ENCODE measurements at regions not wholly inside any gene's neighbourhood (a gene's known extent, or its start where the extent isn't known, plus 50 kb on each side); places are given as distances from the start of the nearest gene placed in this dataset.

- no peak for DNase-seq (ENCODE audit: low spot score)
Observed at GRCh38 chr12:45549337-45549902, 180.1 kb upstream of the ARID2 start.

GRCh38 chr12:45553204-45553603 is 176.3 kb upstream of the ARID2 start:
- no peak for DNase-seq (ENCODE audit: low spot score)

DNA sequence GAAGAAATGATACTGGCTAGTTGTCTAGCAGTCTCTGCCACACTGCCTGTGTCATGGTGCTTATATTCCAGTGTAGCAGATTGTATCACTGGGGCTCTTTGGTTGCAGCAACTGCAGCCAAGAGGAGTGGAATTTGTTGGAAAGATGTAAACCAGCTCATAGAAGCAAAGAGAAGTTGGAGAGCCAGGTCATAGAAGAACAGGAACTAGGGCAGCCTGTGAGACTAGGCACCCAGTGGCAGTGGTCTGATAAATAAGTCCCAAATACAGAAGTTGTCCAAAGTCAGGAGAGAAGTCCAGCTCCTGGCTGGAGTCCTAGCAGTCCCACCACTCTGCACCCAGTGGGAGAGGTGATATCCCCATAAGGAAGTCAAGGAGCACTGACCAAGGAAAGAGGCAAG is 172.5 kb upstream of the ARID2 start:
- DNase-seq (ENCODE audit: low spot score): peak; percentile 55

- DNase-seq (ENCODE audit: low spot score): no peak
Observed at GRCh38 chr12:45558353-45558752, 171.2 kb upstream of the ARID2 start.

GRCh38 chr12:45559537-45559936 is 170.0 kb upstream of the ARID2 start:
- DNase-seq (ENCODE audit: low spot score): no peak

DNA sequence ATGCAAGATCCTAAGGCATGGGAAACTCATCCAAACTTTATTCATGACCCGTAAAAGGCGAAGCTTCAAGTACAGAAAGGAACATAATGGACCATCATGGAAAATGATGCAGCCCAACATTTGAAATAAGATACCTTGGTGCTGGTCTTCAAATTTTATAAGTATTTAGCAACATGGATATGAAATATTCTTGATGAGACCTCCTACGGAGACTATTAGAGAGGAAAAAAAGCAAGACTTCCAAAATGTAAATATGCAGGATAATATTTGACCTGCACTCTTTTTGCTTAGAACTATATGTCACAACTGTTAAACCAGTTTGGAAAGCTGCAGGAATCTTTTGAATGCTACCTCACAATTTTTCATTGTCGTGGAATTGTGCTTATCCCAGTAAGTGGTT is 168.8 kb upstream of the ARID2 start:
- no peak for DNase-seq (ENCODE audit: low spot score)

GRCh38 chr12:45561488-45561887 is 168.0 kb upstream of the ARID2 start:
- no peak for DNase-seq (ENCODE audit: low spot score)

- no peak for DNase-seq (ENCODE audit: low spot score)
Observed at GRCh38 chr12:45565590-45565989, 163.9 kb upstream of the ARID2 start.

GRCh38 chr12:45566257-45566656 is 163.2 kb upstream of the ARID2 start:
- DNase-seq (ENCODE audit: low spot score): no peak

DNA sequence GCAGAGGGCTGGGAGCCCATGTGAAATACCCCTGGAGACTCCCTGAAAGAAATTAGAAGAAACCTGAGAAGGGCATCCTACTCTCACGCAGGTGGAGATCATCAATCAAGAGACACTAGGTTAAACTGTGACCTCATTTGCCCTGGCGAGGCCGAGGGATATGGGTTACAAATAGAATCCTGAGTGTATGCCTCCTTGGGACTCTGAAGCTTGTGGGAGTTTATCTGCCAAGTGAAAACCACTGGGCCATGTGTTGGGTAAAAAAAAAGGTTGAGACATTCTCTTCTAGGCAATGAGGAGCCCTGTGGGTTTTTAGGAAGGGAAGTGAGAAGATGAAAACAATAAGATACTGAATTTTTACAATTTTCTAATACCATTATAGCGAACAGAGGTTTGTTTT is 160.7 kb upstream of the ARID2 start:
- DNase-seq (ENCODE audit: low spot score): no peak

DNA sequence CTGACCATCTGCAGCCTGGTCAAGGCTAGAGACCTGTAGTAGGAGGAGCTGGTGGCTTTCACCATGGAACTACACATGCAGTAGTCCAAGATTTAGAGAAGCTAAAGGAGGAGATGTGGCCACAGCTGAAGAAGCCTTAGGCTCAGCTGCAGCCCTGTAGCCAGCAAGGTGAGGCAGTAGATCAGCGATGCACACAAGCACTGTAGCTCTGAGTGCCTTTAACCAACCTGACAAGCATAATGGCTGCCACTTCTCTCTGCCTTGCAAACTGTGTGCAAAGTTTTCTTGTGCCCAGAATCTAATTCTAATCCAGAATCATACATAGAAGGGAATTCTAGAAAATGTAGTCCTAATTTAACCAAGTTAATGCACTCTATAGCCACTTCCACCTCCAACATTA is 159.0 kb upstream of the ARID2 start:
- DNase-seq (ENCODE audit: low spot score): no peak

- no peak for DNase-seq (ENCODE audit: low spot score)
Observed at GRCh38 chr12:45572114-45572513, 157.4 kb upstream of the ARID2 start.

GRCh38 chr12:45575417-45575816 is 154.1 kb upstream of the ARID2 start:
- no peak for DNase-seq (ENCODE audit: low spot score)

- peak; percentile 37 for DNase-seq (ENCODE audit: low spot score)
Observed at GRCh38 chr12:45575823-45576475, 153.6 kb upstream of the ARID2 start.

- no peak for DNase-seq (ENCODE audit: low spot score)
Observed at GRCh38 chr12:45577844-45578399, 151.6 kb upstream of the ARID2 start.

- no peak for DNase-seq (ENCODE audit: low spot score)
Observed at GRCh38 chr12:45580356-45580969, 149.0 kb upstream of the ARID2 start.

- no peak for DNase-seq (ENCODE audit: low spot score)
Observed at GRCh38 chr12:45581112-45581511, 148.4 kb upstream of the ARID2 start.

- DNase-seq (ENCODE audit: low spot score): no peak
Observed at GRCh38 chr12:45582536-45582935, 147.0 kb upstream of the ARID2 start.

DNA sequence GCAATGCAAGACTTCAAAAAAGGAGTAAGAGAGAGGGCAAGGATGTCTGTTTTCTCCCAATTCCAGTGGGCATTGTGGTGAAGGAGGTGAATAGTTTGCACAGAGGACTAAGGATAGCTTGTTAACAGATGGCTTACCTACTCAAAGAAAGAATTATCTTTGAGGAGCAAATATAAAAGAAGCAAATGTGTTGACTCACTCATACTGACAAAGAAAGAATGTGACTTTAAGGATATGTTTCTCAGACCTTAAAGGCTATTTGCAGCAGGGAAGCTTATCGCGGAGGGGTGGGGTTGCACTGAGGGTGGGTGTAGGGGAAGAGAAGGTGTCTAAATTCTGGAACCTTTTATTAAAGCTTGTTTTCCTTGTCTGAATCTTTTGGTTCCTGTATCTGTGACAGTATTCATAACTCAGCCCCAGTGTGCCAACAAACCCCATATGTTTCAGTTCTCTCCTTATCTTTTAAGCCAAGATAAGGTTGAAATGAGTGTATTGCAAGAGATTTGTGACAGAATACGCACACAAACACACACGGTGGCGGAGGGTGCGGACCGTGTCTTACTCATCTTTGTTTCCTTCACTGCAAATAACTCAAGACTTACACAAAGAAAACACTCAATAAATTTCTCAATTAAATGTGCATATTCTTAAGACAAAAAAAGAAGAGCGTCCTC is 146.4 kb upstream of the ARID2 start:
- peak; percentile 9 for DNase-seq (ENCODE audit: low spot score)

GRCh38 chr12:45584336-45584735 is 145.2 kb upstream of the ARID2 start:
- DNase-seq (ENCODE audit: low spot score): no peak

DNA sequence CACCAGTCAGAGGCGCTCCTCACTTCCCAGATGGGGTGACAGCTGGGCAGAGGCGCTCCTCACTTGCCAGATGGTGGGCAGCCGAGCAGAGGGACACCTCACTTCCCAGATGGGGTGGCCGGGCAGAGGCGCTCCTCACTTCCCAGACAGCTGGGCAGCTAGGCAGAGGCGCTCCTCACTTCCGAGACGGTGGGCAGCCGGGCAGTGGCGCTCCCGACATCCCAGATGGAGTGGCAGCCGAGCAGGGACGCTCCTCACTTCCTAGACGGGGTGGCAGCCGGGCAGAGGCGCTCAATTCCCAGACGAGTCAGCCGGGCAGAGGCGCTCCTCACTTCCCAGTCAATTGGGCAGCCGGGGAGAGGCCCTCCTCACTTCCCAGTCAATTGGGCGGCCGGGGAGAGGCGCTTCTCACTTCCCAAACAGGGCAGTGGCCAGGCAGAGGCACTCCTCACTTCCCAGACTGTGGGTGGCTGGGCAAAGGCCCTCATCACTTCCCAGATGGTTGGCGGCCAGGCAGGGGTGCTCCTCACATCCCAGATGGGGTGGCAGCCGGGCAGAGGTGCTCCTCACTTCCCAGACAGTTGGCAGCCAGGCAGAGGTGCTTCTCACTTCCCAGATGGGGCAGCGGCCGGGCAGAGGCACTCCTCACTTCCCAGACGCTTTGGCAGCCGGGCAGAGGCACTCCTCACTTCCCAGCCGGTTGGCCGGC is 143.8 kb upstream of the ARID2 start:
- no peak for DNase-seq (ENCODE audit: low spot score)

- DNase-seq (ENCODE audit: low spot score): no peak
Observed at GRCh38 chr12:45586486-45586885, 143.0 kb upstream of the ARID2 start.

All from Ammon's horn (tissue), 1 donor.